K562 (cell line): ENCODE measurements at regions not wholly inside any gene's neighbourhood (a gene's known extent, or its start where the extent isn't known, plus 50 kb on each side); places are given as distances from the start of the nearest gene placed in this dataset.

Experiments used
- ATAC-seq: fragments of 200-7000 bp; cut with Tn5 transposase; 3 replicates; pipeline ENCODE4 v1.9.1; 2020; ENCODE audit warnings: moderate library complexity
- BruUV-seq: library from RNA; stranded (reverse); fragments of 400-500 nt; replicated peaks from 2 replicates; lab custom pipeline; 2021; lab: Mats Ljungman, UMichigan
- CTCF ChIA-PET: fragments of 300-600 bp; formaldehyde crosslinking; extraction: SDS; loops from one replicate; lab custom pipeline; 2021; ENCODE audit warnings: low intra/inter-chr PET ratio; lab: Yijun Ruan, JAX
- POLR2A ChIA-PET: fragments of 300-600, 350-650 bp; sonication (Branson Sonifier 250); formaldehyde crosslinking; extraction: SDS; loops from one replicate; lab custom pipeline; 2021; ENCODE audit warnings: antibody characterized with exemption, inconsistent platforms; lab: Yijun Ruan, JAX
- DNase-seq, 4 experiments: peaks; one replicate each; pipeline versions ENCODE4 v3.0.0 to v3.0.0-alpha.2; 2011 to 2018; ENCODE audit warnings: low spot score in 3 of 4, mixed read lengths in 3 of 4; ENCODE audit errors: extremely low read depth in 1 of 4
- FAIRE-seq: peaks from 2 replicates; lab custom pipeline; 2011; peaks lifted over from hg19 to GRCh38; lab: Jason Lieb, UNC
- H2AFZ ChIP-seq: 2 replicates; pipeline ENCODE4 v1.6.0; 2011; ENCODE audit warnings: low read depth, low read length, control low read depth, inconsistent platforms
- H3K27ac ChIP-seq: fragments of 200-600 bp; 3 replicates; pipeline ENCODE4 v1.8.0; 2011; ENCODE audit warnings: low read depth, mild to moderate bottlenecking, control low read depth, inconsistent platforms, low read length, moderate library complexity, mixed read lengths; ENCODE audit errors: extremely low read depth
- H3K27me3 ChIP-seq, 2 experiments: fragments of 300-600 bp in 1 of 2; 2 replicates in 1 of 2; 3 replicates in 1 of 2; pipeline versions ENCODE4 v1.6.0 to v1.8.0; 2011; ENCODE audit warnings: inconsistent platforms in 2 of 2, low read length in 2 of 2, mild to moderate bottlenecking in 1 of 2, mixed read lengths in 1 of 2, moderate library complexity in 1 of 2; ENCODE audit not compliant: control insufficient read depth in 2 of 2, insufficient read depth in 2 of 2
- H3K36me3 ChIP-seq: fragments of 300-600 bp; 3 replicates; pipeline ENCODE4 v1.8.0; 2011; ENCODE audit warnings: mild to moderate bottlenecking, low read length, inconsistent platforms; ENCODE audit not compliant: control insufficient read depth, insufficient read depth
- H3K4me1 ChIP-seq, 2 experiments: fragments of 200-600 bp in 1 of 2; replicated peaks in 1 of 2; 2 replicates in 1 of 2; 3 replicates in 1 of 2; pipeline versions ENCODE4 v1.5.1 to v1.8.0; 2011; ENCODE audit warnings: inconsistent platforms in 2 of 2, low read length in 2 of 2, mild to moderate bottlenecking in 1 of 2, mixed read lengths in 1 of 2, moderate library complexity in 1 of 2; ENCODE audit not compliant: control insufficient read depth in 2 of 2, insufficient read depth in 2 of 2
- H3K4me2 ChIP-seq: 2 replicates; pipeline ENCODE4 v1.6.1; 2011; ENCODE audit warnings: low read length, control low read depth, inconsistent platforms, mixed read lengths; ENCODE audit not compliant: insufficient read depth
- H3K4me3 ChIP-seq: fragments of 200-600 bp; sonication (generic), shearing (Covaris generic); 2 replicates; pipeline ENCODE4 v1.5.1; 2016; ENCODE audit warnings: control low read depth, inconsistent platforms
- H3K79me2 ChIP-seq: fragments of 200-600 bp; 3 replicates; pipeline ENCODE4 v1.8.0; 2011; ENCODE audit warnings: low read length, inconsistent platforms; ENCODE audit not compliant: control insufficient read depth, insufficient read depth
- H3K9ac ChIP-seq, 2 experiments: 2 replicates each; pipeline versions ENCODE4 v1.6.0 to v1.6.1; 2011; ENCODE audit warnings: low read depth in 2 of 2, low read length in 2 of 2, control low read depth in 1 of 2, inconsistent platforms in 1 of 2, mild to moderate bottlenecking in 1 of 2, mixed read lengths in 1 of 2; ENCODE audit not compliant: insufficient read depth in 1 of 2
- H3K9me1 ChIP-seq: one replicate; pipeline ENCODE4 v1.6.0; 2011; ENCODE audit warnings: inconsistent platforms, mild to moderate bottlenecking, low read length, moderate library complexity; ENCODE audit not compliant: control insufficient read depth, insufficient read depth
- H3K9me3 ChIP-seq: replicated peaks from 2 replicates; pipeline ENCODE4 v1.5.1; 2011; ENCODE audit warnings: low read depth, low read length, inconsistent platforms; ENCODE audit not compliant: control insufficient read depth, insufficient read depth
- H4K20me1 ChIP-seq: replicated peaks from 2 replicates; pipeline ENCODE4 v1.6.1; 2011; ENCODE audit warnings: low read length, inconsistent platforms, mixed read lengths; ENCODE audit not compliant: control insufficient read depth, insufficient read depth
- BCL6 ChIP-seq: fragments of 250-450 bp; sonication (Bioruptor Pico); IDR thresholded peaks from 2 replicates; pipeline ENCODE4 v1.4.0; 2020
- BRD4 ChIP-seq: fragments of 200-600 bp; sonication (generic); IDR thresholded peaks from 2 replicates; pipeline ENCODE4 v1.6.1; 2017; ENCODE audit warnings: inconsistent platforms
- CBFA2T3 ChIP-seq: fragments of 450-650 bp; IDR thresholded peaks from 2 replicates; pipeline ENCODE4 v1.6.1; 2017
- FOS ChIP-seq: IDR thresholded peaks from 3 replicates; pipeline ENCODE4 v1.6.1; 2011; ENCODE audit not compliant: insufficient read length; ENCODE audit errors: extremely low read depth
- GATAD2B ChIP-seq: fragments of 450-650 bp; IDR thresholded peaks from 2 replicates; pipeline ENCODE4 v1.6.1; 2017; ENCODE audit warnings: mild to moderate bottlenecking, borderline replicate concordance
- RBM34 ChIP-seq: fragments of 200-400 bp; formaldehyde crosslinking; IDR thresholded peaks from 2 replicates; pipeline ENCODE4 v1.6.1; 2018; ENCODE audit warnings: low read length, borderline replicate concordance; ENCODE audit not compliant: insufficient read depth
- SIRT6 ChIP-seq: IDR thresholded peaks from one replicate; pipeline ENCODE4 v1.6.1; 2012; ENCODE audit warnings: low read depth, mild to moderate bottlenecking, control low read depth, inconsistent platforms, low read length, moderate library complexity
- SMAD2 ChIP-seq: fragments of 150-350 bp; IDR thresholded peaks from 2 replicates; pipeline ENCODE4 v1.6.1; 2014; ENCODE audit warnings: low read depth, mild to moderate bottlenecking, low read length
- SRF ChIP-seq, 2 experiments: fragments of 250-450, 450-650 bp in 1 of 2; sonication (Bioruptor Pico) in 1 of 2; sonication (generic) in 1 of 2; formaldehyde crosslinking; IDR thresholded peaks; 2 replicates each; pipeline versions ENCODE4 v1.5.0 to v1.5.1; 2020 to 2022; ENCODE audit warnings: mild to moderate bottlenecking in 1 of 2, missing genetic modification reagents in 1 of 2
- ZNF140 ChIP-seq: fragments of 250-450 bp; sonication (Bioruptor Pico); IDR thresholded peaks from 2 replicates; pipeline ENCODE4 v1.8.0; 2021; ENCODE audit warnings: moderate library complexity, mild to moderate bottlenecking, inconsistent platforms
- ZNF551 ChIP-seq: fragments of 250-450 bp; sonication (Bioruptor Pico); IDR thresholded peaks from 2 replicates; pipeline ENCODE4 v1.5.0; 2021; ENCODE audit warnings: mild to moderate bottlenecking, moderate library complexity
- ZNF561 ChIP-seq: fragments of 450-650 bp; formaldehyde crosslinking; conservative IDR thresholded peaks from 2 replicates; pipeline ENCODE4 v1.4.0; 2020; ENCODE audit warnings: mild to moderate bottlenecking, moderate library complexity
- ZNF583 ChIP-seq: fragments of 250-450 bp; sonication (Bioruptor Pico); IDR thresholded peaks from 2 replicates; pipeline ENCODE4 v1.4.0; 2020
- ZNF780A ChIP-seq: fragments of 250-450 bp; sonication (Bioruptor Pico); IDR thresholded peaks from 2 replicates; pipeline ENCODE4 v1.5.0; 2021; ENCODE audit warnings: mild to moderate bottlenecking
- WGBS: fragments of 100-300 bp; shearing (Covaris generic); methylation state at CpG from one replicate; pipeline ENCODE4 v1.1.6; 2016; ENCODE audit warnings: low coverage, mixed read lengths; ENCODE audit not compliant: insufficient coverage; ENCODE audit errors: missing lambda C conversion rate; 5-methylcytosine and 5-hydroxymethylcytosine counted together
- in situ Hi-C: fragments of 300-500 bp; cut with MboI; formaldehyde crosslinking; loops from 4 replicates; pipeline ENCODE4 v1.15.0; 2018; ENCODE audit warnings: inconsistent platforms, mixed read lengths
- intact Hi-C: fragments of 100-400 bp; cut with micrococcal nuclease; formaldehyde crosslinking; loops from 2 replicates; pipeline ENCODE4 v1.14.2; 2022
- TF ChIP-seq, protein P1 (sequence below): fragments of 250-450 bp; sonication (Bioruptor Pico); IDR thresholded peaks from 2 replicates; pipeline ENCODE4 v1.8.0; 2021; ENCODE audit warnings: moderate library complexity, mild to moderate bottlenecking, inconsistent platforms
- TF ChIP-seq, protein P2 (sequence below): fragments of 450-650 bp; formaldehyde crosslinking; IDR thresholded peaks from 2 replicates; pipeline ENCODE4 v1.4.0; 2022; ENCODE audit warnings: missing genetic modification characterization
- TF ChIP-seq, protein P3 (sequence below): IDR thresholded peaks from 3 replicates; pipeline ENCODE4 v1.6.1; 2011; ENCODE audit warnings: borderline replicate concordance, mild to moderate bottlenecking, moderate library complexity; ENCODE audit not compliant: insufficient read length; ENCODE audit errors: extremely low read depth

DNA sequence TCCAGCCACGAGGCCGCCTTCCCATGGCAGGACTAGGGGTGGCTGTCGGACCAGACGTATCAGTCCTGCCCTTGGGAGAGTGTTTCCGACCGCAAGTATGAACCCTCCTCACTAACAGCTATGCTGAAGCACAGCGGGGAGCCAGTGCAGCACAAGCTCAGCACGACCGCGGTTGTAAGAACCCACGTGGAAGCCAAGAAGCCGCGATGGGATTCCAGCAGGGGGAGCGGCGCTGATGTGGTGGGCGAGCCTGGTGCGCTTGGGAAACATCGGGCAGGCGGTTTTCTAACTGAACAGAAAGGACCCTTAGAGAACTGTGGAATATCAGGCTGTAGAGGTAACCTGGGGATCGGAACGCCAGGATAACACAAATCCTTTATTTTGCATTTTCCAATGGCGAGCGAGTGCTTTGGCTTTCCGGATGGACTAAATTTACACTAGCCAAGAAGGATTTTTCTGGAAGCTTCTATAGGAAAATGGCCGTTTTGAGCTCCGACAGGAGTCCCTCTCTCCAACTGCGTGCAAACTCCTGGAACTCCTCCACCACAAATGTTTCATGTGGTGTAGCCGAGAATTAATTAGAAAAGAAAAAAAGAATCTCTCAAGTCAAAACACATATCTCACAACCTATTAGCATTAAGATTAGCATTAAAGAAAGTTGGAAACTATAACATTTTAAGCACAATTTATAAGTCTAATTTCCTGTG is 132.0 kb upstream of the MYCN start (continued):
- TF ChIP-seq ZNF551 (no peak), CBFA2T3 (no peak), SMAD2 (no peak), BRD4 (no peak), SIRT6 (no peak), SRF (CRISPR knock-in tag; IDR thresholded peaks at IDR 0.05) (no peak), BCL6 (CRISPR knock-in tag) (no peak)
- TF ChIP-seq, protein P1, sequence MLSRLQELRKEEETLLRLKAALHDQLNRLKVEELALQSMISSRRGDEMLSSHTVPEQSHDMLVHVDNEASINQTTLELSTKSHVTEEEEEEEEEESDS: no peak

DNA sequence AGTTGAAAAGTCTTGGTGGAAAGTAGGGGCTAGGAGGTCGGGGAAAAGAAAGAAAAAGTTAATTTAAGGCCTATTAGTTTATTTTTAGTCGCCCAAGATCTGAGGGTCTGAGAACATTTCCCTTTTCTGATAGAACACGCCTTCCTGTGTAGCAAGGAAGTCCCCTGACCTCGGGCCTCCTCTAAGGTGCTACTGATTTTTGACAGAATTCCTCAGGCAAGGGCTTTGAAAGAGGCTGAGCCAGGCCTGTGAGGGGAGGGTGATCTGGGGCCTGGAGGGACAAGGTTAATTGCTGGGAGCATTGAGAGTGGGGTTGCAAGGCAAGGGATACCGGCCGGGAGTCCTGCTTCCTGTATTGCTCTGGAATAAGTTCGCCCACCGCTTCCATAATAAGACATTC is 131.4 kb upstream of the MYCN start:
- Histone ChIP-seq H3K9me1 (no peaks in the 10 kb centered on the region), H3K4me3 (no peak overlapping the region), H3K79me2 (no peaks in the 10 kb centered on the region), H4K20me1 (no peaks in the 10 kb centered on the region; the same call in 1 of the 2 replicates), H3K36me3 (no peaks in the 10 kb centered on the region), H3K27ac (no peak overlapping the region), H2AFZ (no peak overlapping the region), H3K4me2 (no peak overlapping the region), H3K9me3 (no peaks in the 10 kb centered on the region), H3K4me1 (peaks cover 0 to 3% of the 10 kb centered on the region in 2 experiments; a peak in 1 of 5 replicates), H3K9ac (no peak overlapping the region), H3K27me3 (peaks cover 41 to 56% of the 10 kb centered on the region in 2 experiments; a peak in 4 of 5 replicates)
- ChIA-PET POLR2A (no interaction called here), CTCF (no interaction called here)
- under 1% methylated on average over 8 of the region's 8 CpGs for WGBS
- FAIRE-seq (no peak), ATAC-seq (no peak), DNase-seq (no peak)
- intact Hi-C loops: no loop called here
- in situ Hi-C loops: no loop called here
- no TSS peak for BruUV-seq
- TF ChIP-seq FOS (no peak), RBM34 (no peak), ZNF583 (CRISPR knock-in tag) (no peak), ZNF140 (CRISPR knock-in tag) (no peak), GATAD2B (no peak), ZNF561 (no peak), ZNF780A (CRISPR knock-in tag) (no peak)
- TF ChIP-seq, protein P2, sequence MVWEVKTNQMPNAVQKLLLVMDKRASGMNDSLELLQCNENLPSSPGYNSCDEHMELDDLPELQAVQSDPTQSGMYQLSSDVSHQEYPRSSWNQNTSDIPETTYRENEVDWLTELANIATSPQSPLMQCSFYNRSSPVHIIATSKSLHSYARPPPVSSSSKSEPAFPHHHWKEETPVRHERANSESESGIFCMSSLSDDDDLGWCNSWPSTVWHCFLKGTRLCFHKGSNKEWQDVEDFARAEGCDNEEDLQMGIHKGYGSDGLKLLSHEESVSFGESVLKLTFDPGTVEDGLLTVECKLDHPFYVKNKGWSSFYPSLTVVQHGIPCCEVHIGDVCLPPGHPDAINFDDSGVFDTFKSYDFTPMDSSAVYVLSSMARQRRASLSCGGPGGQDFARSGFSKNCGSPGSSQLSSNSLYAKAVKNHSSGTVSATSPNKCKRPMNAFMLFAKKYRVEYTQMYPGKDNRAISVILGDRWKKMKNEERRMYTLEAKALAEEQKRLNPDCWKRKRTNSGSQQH: no peak
- TF ChIP-seq, protein P3, sequence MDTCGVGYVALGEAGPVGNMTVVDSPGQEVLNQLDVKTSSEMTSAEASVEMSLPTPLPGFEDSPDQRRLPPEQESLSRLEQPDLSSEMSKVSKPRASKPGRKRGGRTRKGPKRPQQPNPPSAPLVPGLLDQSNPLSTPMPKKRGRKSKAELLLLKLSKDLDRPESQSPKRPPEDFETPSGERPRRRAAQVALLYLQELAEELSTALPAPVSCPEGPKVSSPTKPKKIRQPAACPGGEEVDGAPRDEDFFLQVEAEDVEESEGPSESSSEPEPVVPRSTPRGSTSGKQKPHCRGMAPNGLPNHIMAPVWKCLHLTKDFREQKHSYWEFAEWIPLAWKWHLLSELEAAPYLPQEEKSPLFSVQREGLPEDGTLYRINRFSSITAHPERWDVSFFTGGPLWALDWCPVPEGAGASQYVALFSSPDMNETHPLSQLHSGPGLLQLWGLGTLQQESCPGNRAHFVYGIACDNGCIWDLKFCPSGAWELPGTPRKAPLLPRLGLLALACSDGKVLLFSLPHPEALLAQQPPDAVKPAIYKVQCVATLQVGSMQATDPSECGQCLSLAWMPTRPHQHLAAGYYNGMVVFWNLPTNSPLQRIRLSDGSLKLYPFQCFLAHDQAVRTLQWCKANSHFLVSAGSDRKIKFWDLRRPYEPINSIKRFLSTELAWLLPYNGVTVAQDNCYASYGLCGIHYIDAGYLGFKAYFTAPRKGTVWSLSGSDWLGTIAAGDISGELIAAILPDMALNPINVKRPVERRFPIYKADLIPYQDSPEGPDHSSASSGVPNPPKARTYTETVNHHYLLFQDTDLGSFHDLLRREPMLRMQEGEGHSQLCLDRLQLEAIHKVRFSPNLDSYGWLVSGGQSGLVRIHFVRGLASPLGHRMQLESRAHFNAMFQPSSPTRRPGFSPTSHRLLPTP: no peak
